ENCODE measurements at regions not wholly inside any gene's neighbourhood (a gene's known extent, or its start where the extent isn't known, plus 50 kb on each side); places are given as distances from the start of the nearest gene placed in this dataset.

DNA sequence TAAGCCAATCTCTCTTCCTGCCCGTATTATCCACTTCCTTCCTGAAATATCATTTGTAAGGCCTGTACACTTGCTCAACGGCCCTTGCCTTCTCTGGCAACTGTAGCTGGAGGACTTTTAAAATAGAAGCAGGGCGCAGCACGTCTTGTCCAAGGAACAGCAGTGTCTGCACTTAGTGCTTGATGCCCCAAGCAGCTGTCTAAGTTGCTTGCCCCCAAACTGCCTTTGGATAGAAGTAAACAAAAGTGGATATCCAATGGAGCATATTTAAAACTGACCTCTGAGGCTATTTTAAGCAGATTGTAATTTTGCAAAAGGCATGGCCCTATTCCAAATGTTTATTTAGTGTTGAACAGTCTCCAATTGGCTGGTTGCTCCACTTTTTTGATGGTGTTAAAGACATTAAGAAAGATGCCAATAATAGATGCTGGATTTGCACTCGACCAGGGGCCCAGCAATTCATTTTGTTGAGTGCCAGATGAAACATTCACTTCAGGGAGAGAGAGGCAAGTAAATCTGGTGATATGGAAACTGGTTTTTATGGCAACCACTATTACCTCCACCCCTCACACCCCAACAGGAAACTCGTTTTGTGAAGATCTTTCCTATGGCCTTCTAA lies 526.8 kb upstream of the TBL1XR1 start:
- Histone ChIP-seq H4K20me1 (ENCODE audit: insufficient read depth, low read length) (no peaks in the 10 kb centered on the region), H3K27ac (ENCODE audit: low read length) (no peak overlapping the region), H3K27me3 (replicated peaks; ENCODE audit: insufficient read depth, low read length) (no peaks in the 10 kb centered on the region), H2AFZ (ENCODE audit: low read length) (no peak overlapping the region), H3K4me1 (ENCODE audit: low read length) (no peaks in the 10 kb centered on the region), H3K9me2 (replicated peaks; ENCODE audit: insufficient read depth, low read length) (no peaks in the 10 kb centered on the region), H3K9me3 (replicated peaks; ENCODE audit: insufficient read depth, low read length) (no peaks in the 10 kb centered on the region), H3F3A (ENCODE audit: insufficient read depth, low read length) (no peaks in the 10 kb centered on the region), H3K36me3 (replicated peaks; ENCODE audit: insufficient read depth, low read length) (no peaks in the 10 kb centered on the region), H3K9ac (ENCODE audit: low read length) (no peak overlapping the region), H3K79me2 (ENCODE audit: low read length) (no peaks in the 10 kb centered on the region), H3K4me3 (ENCODE audit: low read length) (no peak overlapping the region), H3K4me2 (ENCODE audit: low read depth, low read length) (no peak overlapping the region)
- DNase-seq = no peak
- TF ChIP-seq EZH2 (optimal IDR thresholded peaks at IDR 0.05; ENCODE audit: low read depth, low read length) = no peak
- no peak for TF ChIP-seq EZH2phosphoT487 (IDR thresholded peaks at IDR 0.05; ENCODE audit: low read length)
- TF ChIP-seq, protein P1, sequence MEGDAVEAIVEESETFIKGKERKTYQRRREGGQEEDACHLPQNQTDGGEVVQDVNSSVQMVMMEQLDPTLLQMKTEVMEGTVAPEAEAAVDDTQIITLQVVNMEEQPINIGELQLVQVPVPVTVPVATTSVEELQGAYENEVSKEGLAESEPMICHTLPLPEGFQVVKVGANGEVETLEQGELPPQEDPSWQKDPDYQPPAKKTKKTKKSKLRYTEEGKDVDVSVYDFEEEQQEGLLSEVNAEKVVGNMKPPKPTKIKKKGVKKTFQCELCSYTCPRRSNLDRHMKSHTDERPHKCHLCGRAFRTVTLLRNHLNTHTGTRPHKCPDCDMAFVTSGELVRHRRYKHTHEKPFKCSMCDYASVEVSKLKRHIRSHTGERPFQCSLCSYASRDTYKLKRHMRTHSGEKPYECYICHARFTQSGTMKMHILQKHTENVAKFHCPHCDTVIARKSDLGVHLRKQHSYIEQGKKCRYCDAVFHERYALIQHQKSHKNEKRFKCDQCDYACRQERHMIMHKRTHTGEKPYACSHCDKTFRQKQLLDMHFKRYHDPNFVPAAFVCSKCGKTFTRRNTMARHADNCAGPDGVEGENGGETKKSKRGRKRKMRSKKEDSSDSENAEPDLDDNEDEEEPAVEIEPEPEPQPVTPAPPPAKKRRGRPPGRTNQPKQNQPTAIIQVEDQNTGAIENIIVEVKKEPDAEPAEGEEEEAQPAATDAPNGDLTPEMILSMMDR (IDR thresholded peaks at IDR 0.05; ENCODE audit: low read length) = no peak

GRCh38 chr3:177725165-177725564 lies 527.9 kb upstream of the TBL1XR1 start:
- H3K36me3 ChIP-seq (replicated peaks; ENCODE audit: insufficient read depth, low read length) = no peaks in the 10 kb centered on the region
- no peak overlapping the region for H3K4me3 ChIP-seq (ENCODE audit: low read length)
- no peak for DNase-seq
- no peaks in the 10 kb centered on the region for H3K4me1 ChIP-seq (ENCODE audit: low read length)
- TF ChIP-seq, protein P1 (IDR thresholded peaks at IDR 0.05; ENCODE audit: low read length) = no peak
- TF ChIP-seq EZH2 (optimal IDR thresholded peaks at IDR 0.05; ENCODE audit: low read depth, low read length) (no peak), EZH2phosphoT487 (IDR thresholded peaks at IDR 0.05; ENCODE audit: low read length) (no peak)
- no peaks in the 10 kb centered on the region for H3K9me3 ChIP-seq (replicated peaks; ENCODE audit: insufficient read depth, low read length)
- no peak overlapping the region for H3K27ac ChIP-seq (ENCODE audit: low read length)
- H3K4me2 ChIP-seq (ENCODE audit: low read depth, low read length) = no peak overlapping the region
- no peaks in the 10 kb centered on the region for H3F3A ChIP-seq (ENCODE audit: insufficient read depth, low read length)
- no peaks in the 10 kb centered on the region for H3K79me2 ChIP-seq (ENCODE audit: low read length)
- no peak overlapping the region for H3K9ac ChIP-seq (ENCODE audit: low read length)
- H3K9me2 ChIP-seq (replicated peaks; ENCODE audit: insufficient read depth, low read length) = no peaks in the 10 kb centered on the region
- no peaks in the 10 kb centered on the region for H3K27me3 ChIP-seq (replicated peaks; ENCODE audit: insufficient read depth, low read length)
- no peak overlapping the region for H2AFZ ChIP-seq (ENCODE audit: low read length)
- no peaks in the 10 kb centered on the region for H4K20me1 ChIP-seq (ENCODE audit: insufficient read depth, low read length)

GRCh38 chr3:177726807-177727206 lies 529.5 kb upstream of the TBL1XR1 start:
- no peaks in the 10 kb centered on the region for H3K4me1 ChIP-seq (ENCODE audit: low read length)
- no peaks in the 10 kb centered on the region for H3F3A ChIP-seq (ENCODE audit: insufficient read depth, low read length)
- no peaks in the 10 kb centered on the region for H4K20me1 ChIP-seq (ENCODE audit: insufficient read depth, low read length)
- H3K79me2 ChIP-seq (ENCODE audit: low read length) = no peaks in the 10 kb centered on the region
- no peaks in the 10 kb centered on the region for H3K9me3 ChIP-seq (replicated peaks; ENCODE audit: insufficient read depth, low read length)
- TF ChIP-seq EZH2phosphoT487 (IDR thresholded peaks at IDR 0.05; ENCODE audit: low read length) = no peak
- TF ChIP-seq EZH2 (optimal IDR thresholded peaks at IDR 0.05; ENCODE audit: low read depth, low read length) = no peak
- TF ChIP-seq, protein P1 (IDR thresholded peaks at IDR 0.05; ENCODE audit: low read length) = no peak
- no peak overlapping the region for H3K9ac ChIP-seq (ENCODE audit: low read length)
- no peak for DNase-seq
- H3K36me3 ChIP-seq (replicated peaks; ENCODE audit: insufficient read depth, low read length) = no peaks in the 10 kb centered on the region
- H3K27me3 ChIP-seq (replicated peaks; ENCODE audit: insufficient read depth, low read length) = no peaks in the 10 kb centered on the region
- no peak overlapping the region for H3K4me3 ChIP-seq (ENCODE audit: low read length)
- no peaks in the 10 kb centered on the region for H3K9me2 ChIP-seq (replicated peaks; ENCODE audit: insufficient read depth, low read length)
- no peak overlapping the region for H3K4me2 ChIP-seq (ENCODE audit: low read depth, low read length)
- no peak overlapping the region for H2AFZ ChIP-seq (ENCODE audit: low read length)
- H3K27ac ChIP-seq (ENCODE audit: low read length) = no peak overlapping the region

Data from MM.1S (cell line).